MM.1S (cell line): ENCODE measurements at regions not wholly inside any gene's neighbourhood (a gene's known extent, or its start where the extent isn't known, plus 50 kb on each side); places are given as distances from the start of the nearest gene placed in this dataset.

Experiments
- DNase-seq: peaks from one replicate; pipeline ENCODE4 v3.0.0-alpha.2; 2015
- H2AFZ ChIP-seq: fragments of 300-600 bp; sonication (generic); 2 replicates; pipeline ENCODE4 v1.6.0; 2016; ENCODE audit warnings: antibody characterized with exemption, low read length
- H3F3A ChIP-seq: fragments of 300-600 bp; sonication (generic); 2 replicates; pipeline ENCODE4 v1.6.1; 2016; ENCODE audit warnings: mild to moderate bottlenecking, antibody characterized with exemption, low read length, moderate library complexity, mixed read lengths; ENCODE audit not compliant: insufficient read depth
- H3K27ac ChIP-seq: fragments of 300-600 bp; sonication (generic); 2 replicates; pipeline ENCODE4 v1.5.1; 2016; ENCODE audit warnings: mild to moderate bottlenecking, low read length
- H3K27me3 ChIP-seq: fragments of 300-600 bp; sonication (generic); replicated peaks from 2 replicates; pipeline ENCODE4 v1.6.0; 2016; ENCODE audit warnings: low read length; ENCODE audit not compliant: insufficient read depth
- H3K36me3 ChIP-seq: fragments of 300-600 bp; sonication (generic); replicated peaks from 2 replicates; pipeline ENCODE4 v1.6.1; 2016; ENCODE audit warnings: mild to moderate bottlenecking, low read length, mixed read lengths; ENCODE audit not compliant: insufficient read depth
- H3K4me1 ChIP-seq: fragments of 300-600 bp; sonication (generic); 2 replicates; pipeline ENCODE4 v1.6.1; 2016; ENCODE audit warnings: low read length, mixed read lengths
- H3K4me2 ChIP-seq: fragments of 300-600 bp; sonication (generic); 2 replicates; pipeline ENCODE4 v1.6.0; 2016; ENCODE audit warnings: low read depth, low read length
- H3K4me3 ChIP-seq: fragments of 300-600 bp; sonication (generic); 2 replicates; pipeline ENCODE4 v1.5.1; 2016; ENCODE audit warnings: low read length, mixed read lengths
- H3K79me2 ChIP-seq: fragments of 300-600 bp; sonication (generic); 2 replicates; pipeline ENCODE4 v1.6.1; 2016; ENCODE audit warnings: mixed run types, low read length, mixed read lengths
- H3K9ac ChIP-seq: fragments of 300-600 bp; sonication (generic); 2 replicates; pipeline ENCODE4 v1.6.1; 2016; ENCODE audit warnings: low read length, mixed read lengths
- H3K9me2 ChIP-seq: fragments of 300-600 bp; sonication (generic); replicated peaks from 2 replicates; pipeline ENCODE4 v1.6.1; 2016; ENCODE audit warnings: mild to moderate bottlenecking, low read length, mixed read lengths; ENCODE audit not compliant: insufficient read depth
- H3K9me3 ChIP-seq: fragments of 300-600 bp; sonication (generic); replicated peaks from 2 replicates; pipeline ENCODE4 v1.6.1; 2016; ENCODE audit warnings: mild to moderate bottlenecking, low read length, mixed read lengths; ENCODE audit not compliant: insufficient read depth
- H4K20me1 ChIP-seq: fragments of 300-600 bp; sonication (generic); 2 replicates; pipeline ENCODE4 v1.6.1; 2016; ENCODE audit warnings: mild to moderate bottlenecking, low read length, moderate library complexity, mixed read lengths; ENCODE audit not compliant: insufficient read depth
- CTCF ChIP-seq: fragments of 300-600 bp; sonication (generic); IDR thresholded peaks from 2 replicates; pipeline ENCODE4 v1.5.1; 2016; ENCODE audit warnings: antibody characterized with exemption, low read length, mixed read lengths
- EZH2 ChIP-seq: fragments of 300-600 bp; sonication (generic); optimal IDR thresholded peaks from 2 replicates; pipeline ENCODE3; 2017; ENCODE audit warnings: low read depth, mild to moderate bottlenecking, antibody characterized with exemption, low read length, mixed read lengths
- EZH2phosphoT487 ChIP-seq: fragments of 300-600 bp; sonication (generic); IDR thresholded peaks from 2 replicates; pipeline ENCODE4 v1.6.1; 2018; ENCODE audit warnings: antibody characterized with exemption, low read length

- Histone ChIP-seq H2AFZ (no peak overlapping the region), H4K20me1 (no peaks in the 10 kb centered on the region), H3K4me3 (no peak overlapping the region), H3K9ac (no peak overlapping the region), H3K79me2 (no peaks in the 10 kb centered on the region), H3K9me2 (no peaks in the 10 kb centered on the region), H3K9me3 (no peaks in the 10 kb centered on the region), H3K4me2 (no peak overlapping the region), H3K27ac (no peak overlapping the region), H3K27me3 (no peaks in the 10 kb centered on the region), H3F3A (no peaks in the 10 kb centered on the region), H3K4me1 (no peaks in the 10 kb centered on the region), H3K36me3 (no peaks in the 10 kb centered on the region)
- TF ChIP-seq EZH2phosphoT487 = no peak
- no peak for DNase-seq
These were observed 180.8 kb upstream of the ARGLU1 start for GRCh38 chr13:106748785-106749184.

DNA sequence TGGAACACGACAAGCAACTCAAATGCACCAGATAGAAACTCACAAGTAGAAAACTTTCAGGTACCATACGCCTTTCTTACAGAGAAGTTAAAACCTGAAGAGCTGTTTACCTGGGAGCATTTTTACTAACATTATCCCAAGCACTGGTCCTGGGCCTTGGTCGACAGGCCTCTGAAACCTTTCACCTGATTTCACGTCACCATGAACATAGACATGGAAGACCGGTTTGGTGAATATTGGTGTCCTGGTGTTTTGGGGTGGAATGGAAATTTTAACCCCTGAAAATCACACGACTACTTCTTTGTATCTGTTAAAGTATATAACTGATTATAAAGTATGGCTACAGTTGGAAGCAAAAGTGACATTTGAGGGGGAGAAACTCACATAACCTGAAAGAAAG lies 176.6 kb upstream of the ARGLU1 start:
- TF ChIP-seq EZH2phosphoT487 = no peak
- no peak for TF ChIP-seq CTCF
- TF ChIP-seq EZH2 = no peak

GRCh38 chr13:106738186-106738678 lies 170.3 kb upstream of the ARGLU1 start:
- Histone ChIP-seq H3K36me3 (no peaks in the 10 kb centered on the region), H3K9ac (no peak overlapping the region), H3K27ac (no peak overlapping the region), H4K20me1 (no peaks in the 10 kb centered on the region), H3K4me3 (no peak overlapping the region), H3K79me2 (no peaks in the 10 kb centered on the region), H3F3A (no peaks in the 10 kb centered on the region), H2AFZ (no peak overlapping the region), H3K4me2 (no peak overlapping the region), H3K9me3 (no peaks in the 10 kb centered on the region), H3K27me3 (no peaks in the 10 kb centered on the region), H3K9me2 (no peaks in the 10 kb centered on the region), H3K4me1 (no peaks in the 10 kb centered on the region)
- no peak for DNase-seq
- TF ChIP-seq CTCF (no peak), EZH2 (no peak), EZH2phosphoT487 (no peak)

More for the DNA sequence above, 176.6 kb upstream of the ARGLU1 start:
- no peaks in the 10 kb centered on the region for H3F3A ChIP-seq
- H3K9me2 ChIP-seq = no peaks in the 10 kb centered on the region
- no peak overlapping the region for H3K4me2 ChIP-seq
- no peaks in the 10 kb centered on the region for H4K20me1 ChIP-seq
- H3K4me3 ChIP-seq = no peak overlapping the region
- no peak overlapping the region for H3K27ac ChIP-seq
- no peak overlapping the region for H3K9ac ChIP-seq
- no peak for DNase-seq
- H3K36me3 ChIP-seq = no peaks in the 10 kb centered on the region
- H3K4me1 ChIP-seq = no peaks in the 10 kb centered on the region
- no peaks in the 10 kb centered on the region for H3K9me3 ChIP-seq
- no peaks in the 10 kb centered on the region for H3K27me3 ChIP-seq
- H2AFZ ChIP-seq = no peak overlapping the region
- H3K79me2 ChIP-seq = no peaks in the 10 kb centered on the region

DNA sequence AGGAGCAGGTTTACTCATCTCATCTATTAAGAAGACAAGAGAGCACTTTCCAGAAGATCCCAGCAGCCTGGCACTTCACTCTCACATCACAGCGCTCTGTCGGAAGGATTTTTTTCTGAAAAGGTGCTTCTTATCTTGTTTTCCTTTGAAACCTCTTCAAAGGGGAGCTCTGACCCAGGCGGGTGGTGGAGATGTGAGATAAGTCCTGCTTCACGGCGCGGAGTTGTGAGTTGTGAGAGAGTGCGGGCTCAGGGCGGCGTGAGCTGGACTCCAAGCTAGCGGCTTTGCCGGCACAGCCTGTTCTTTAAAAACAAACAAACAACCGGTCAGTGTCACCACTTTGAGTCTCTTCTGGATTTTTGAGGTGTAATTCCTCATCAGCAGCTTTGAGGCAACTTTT lies 169.0 kb upstream of the ARGLU1 start:
- Histone ChIP-seq H3K36me3 (no peaks in the 10 kb centered on the region), H3F3A (no peaks in the 10 kb centered on the region), H3K4me3 (no peak overlapping the region), H3K4me2 (no peak overlapping the region), H3K27me3 (no peaks in the 10 kb centered on the region), H4K20me1 (no peaks in the 10 kb centered on the region), H3K9me2 (no peaks in the 10 kb centered on the region), H2AFZ (no peak overlapping the region), H3K79me2 (no peaks in the 10 kb centered on the region), H3K4me1 (no peaks in the 10 kb centered on the region), H3K9me3 (no peaks in the 10 kb centered on the region), H3K9ac (no peak overlapping the region), H3K27ac (no peak overlapping the region)
- TF ChIP-seq CTCF (no peak), EZH2 (no peak), EZH2phosphoT487 (no peak)
- no peak for DNase-seq
